ENCODE measurements at regions not wholly inside any gene's neighbourhood (a gene's known extent, or its start where the extent isn't known, plus 50 kb on each side); places are given as distances from the start of the nearest gene placed in this dataset.

DNA sequence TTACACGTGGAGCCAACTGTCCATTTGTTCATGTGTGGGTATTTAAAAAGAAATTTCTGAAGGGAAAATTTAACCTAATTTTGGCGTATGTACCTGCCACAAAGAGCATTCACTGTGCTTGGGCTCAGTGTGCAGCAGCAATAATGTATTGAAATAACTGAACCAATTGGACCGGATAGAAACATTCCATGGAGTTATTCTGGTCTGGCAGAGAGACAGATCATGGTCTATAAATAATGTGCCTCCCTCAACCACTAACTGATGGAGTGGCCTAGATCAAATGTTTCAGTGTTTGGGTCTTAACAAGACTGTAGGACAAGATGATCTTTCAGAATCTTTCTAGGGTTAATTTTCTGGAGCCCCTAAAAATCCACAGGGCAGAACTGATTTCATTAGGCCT is 469.7 kb downstream of the PRELID2 start:
- Mint-ChIP-seq H3K27ac (no peak overlapping the region), H3K27me3 (no peaks in the 10 kb centered on the region), H3K4me3 (no peak overlapping the region), H3K36me3 (no peaks in the 10 kb centered on the region), H3K9me3 (peaks cover 6% of the 10 kb centered on the region), H3K4me1 (no peaks in the 10 kb centered on the region)

DNA sequence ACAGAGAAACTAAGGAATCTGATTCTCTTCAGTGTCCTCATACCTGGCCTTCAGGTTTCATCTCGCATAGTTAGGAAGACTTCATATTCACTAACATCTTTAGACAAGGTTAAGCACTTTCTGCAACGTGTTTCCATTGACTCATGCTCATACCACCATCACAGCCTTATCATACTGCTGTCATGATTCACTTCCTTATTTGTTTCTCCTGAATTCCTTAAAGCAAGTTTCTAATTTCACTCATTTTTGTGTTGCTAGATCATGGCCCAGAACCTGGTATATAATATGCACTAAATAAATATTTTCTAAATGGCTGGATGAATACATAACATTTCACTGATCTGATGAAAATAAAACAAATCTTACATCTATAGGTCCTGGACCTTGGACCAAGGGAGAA is 472.9 kb downstream of the PRELID2 start:
- Mint-ChIP-seq H3K4me1 (no peaks in the 10 kb centered on the region), H3K27me3 (no peaks in the 10 kb centered on the region), H3K27ac (no peak overlapping the region), H3K9me3 (peaks cover 7% of the 10 kb centered on the region), H3K36me3 (no peaks in the 10 kb centered on the region), H3K4me3 (no peak overlapping the region)

DNA sequence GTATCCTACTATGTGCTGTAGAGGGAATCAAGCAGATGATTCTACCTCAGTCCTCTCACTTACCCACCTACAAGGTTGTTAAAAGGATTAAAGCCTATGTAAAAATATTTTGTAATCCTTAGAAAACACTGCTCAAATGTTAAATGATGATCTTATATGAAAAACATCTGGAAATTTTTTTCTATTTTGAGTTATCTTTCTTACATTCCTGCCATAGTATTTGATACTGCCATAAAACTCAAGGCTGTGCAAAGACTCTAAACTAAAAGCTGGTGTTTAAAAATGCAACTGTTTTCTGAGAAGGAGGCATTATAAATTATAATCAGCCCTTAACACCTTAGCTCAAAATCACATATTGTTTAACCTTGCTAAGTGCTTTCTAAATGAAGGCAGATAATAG is 474.2 kb downstream of the PRELID2 start:
- no peaks in the 10 kb centered on the region for H3K4me1 Mint-ChIP-seq
- H3K36me3 Mint-ChIP-seq, result no peaks in the 10 kb centered on the region
- H3K27me3 Mint-ChIP-seq, result no peaks in the 10 kb centered on the region
- peaks cover 6% of the 10 kb centered on the region for H3K9me3 Mint-ChIP-seq
- H3K27ac Mint-ChIP-seq, result no peak overlapping the region
- H3K4me3 Mint-ChIP-seq, result no peak overlapping the region

DNA sequence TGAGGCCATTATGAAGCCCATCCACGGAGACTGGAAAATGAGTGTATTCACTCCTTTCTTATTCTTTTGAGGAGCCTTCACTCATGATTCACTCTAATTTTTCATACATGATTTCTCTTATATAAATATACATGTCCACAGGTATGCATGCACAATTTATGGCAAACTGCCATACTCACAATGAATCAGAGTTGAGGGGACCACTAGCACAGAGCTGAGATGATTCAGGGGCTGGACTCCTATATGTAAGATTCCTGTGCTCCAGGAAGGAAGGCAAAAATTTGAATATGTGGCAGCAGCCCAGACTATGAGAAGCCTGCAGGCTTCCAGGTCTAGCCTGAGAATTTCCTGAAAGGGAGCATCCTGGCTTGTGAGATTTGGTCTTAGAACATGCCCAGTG is 484.6 kb downstream of the PRELID2 start:
- no peaks in the 10 kb centered on the region for H3K27me3 Mint-ChIP-seq
- no peaks in the 10 kb centered on the region for H3K4me1 Mint-ChIP-seq
- no peaks in the 10 kb centered on the region for H3K36me3 Mint-ChIP-seq
- no peak overlapping the region for H3K27ac Mint-ChIP-seq
- no peaks in the 10 kb centered on the region for H3K9me3 Mint-ChIP-seq
- H3K4me3 Mint-ChIP-seq, result no peak overlapping the region

DNA sequence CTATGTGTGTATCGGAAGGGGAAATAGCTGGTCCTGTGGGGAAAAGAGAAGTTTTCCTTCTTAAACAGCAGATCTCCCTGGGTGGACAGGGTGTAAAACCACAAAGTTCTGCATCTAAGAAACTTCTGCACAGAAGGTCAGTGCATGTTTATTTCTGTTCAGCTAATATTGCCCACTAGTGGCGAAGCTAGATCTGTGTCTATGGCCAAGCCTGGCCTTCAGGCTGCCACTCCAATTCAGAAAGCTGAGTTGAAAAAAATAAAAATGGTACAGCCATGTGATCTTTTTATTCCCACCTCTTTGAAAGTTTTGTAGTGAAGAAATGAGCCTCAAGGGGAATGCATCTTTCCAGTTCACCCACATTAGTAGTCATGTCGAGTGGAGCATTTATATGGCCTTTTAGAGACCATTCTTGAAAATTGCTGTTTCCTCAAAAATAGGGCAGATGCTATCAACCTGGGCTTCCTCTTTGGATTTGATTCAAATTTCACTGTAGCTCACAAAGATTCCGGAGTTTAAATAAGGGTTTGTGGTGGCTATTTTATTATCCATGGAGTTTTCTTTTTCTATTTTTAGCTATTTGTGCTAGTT is 488.0 kb downstream of the PRELID2 start:
- Mint-ChIP-seq H3K27me3 (no peaks in the 10 kb centered on the region), H3K27ac (no peak overlapping the region), H3K9me3 (no peaks in the 10 kb centered on the region), H3K4me1 (no peaks in the 10 kb centered on the region), H3K4me3 (no peak overlapping the region), H3K36me3 (no peaks in the 10 kb centered on the region)

DNA sequence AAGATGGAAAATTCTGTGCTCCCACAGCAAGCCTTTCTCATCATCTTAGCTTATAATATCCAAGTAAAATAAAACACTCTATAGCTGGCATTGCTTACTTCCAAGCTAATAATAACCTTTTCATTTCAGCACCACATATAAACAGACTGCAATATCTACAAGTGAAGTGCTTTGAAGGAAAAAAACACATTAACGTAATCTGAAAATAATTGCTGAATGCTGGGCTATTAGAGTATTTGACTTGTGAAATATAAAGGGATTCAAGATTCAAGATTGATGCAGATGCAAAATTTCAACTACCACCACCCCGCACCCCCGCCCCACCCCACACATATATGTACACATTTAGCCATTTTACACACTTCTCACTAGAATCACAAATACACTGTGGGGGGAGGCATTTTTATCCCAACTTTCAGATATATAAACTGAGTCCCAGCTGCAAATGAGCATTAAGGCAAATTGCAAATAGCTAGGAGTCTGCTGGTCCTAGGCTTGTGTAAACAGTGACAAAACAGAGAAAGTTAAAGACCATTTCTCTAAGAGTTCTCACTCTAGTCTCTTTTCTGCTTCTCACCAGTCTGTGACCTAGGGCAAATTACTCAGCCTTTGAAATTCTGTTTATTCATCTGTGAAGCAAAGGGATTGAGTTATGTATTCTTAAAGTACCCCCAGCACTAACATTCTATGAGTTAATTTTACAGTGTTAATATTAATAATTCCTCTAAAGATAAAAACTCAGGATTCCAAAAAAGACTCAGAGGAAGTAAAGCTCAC is 489.4 kb downstream of the PRELID2 start:
- no peaks in the 10 kb centered on the region for H3K4me1 Mint-ChIP-seq
- H3K9me3 Mint-ChIP-seq, result no peaks in the 10 kb centered on the region
- H3K27me3 Mint-ChIP-seq, result no peaks in the 10 kb centered on the region
- no peak overlapping the region for H3K4me3 Mint-ChIP-seq
- H3K36me3 Mint-ChIP-seq, result no peaks in the 10 kb centered on the region
- no peak overlapping the region for H3K27ac Mint-ChIP-seq

DNA sequence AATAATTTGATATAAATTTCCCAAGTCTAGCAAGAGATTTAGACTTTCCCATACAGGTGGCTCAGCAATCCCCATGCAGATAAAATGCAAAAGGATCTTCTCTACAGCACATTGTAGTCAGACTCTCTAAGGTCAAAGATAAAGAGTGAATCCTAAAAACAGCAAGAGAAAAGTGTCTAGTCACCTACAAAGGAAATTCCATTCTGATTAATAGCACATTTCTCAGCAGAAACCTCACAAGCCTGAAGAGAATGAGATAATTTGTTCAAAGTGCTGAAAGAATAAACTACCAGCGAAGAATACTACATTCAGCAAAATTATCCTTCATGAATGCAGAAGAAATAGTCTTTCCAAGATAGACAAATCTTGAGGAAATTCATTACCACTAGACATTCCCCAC is 493.3 kb downstream of the PRELID2 start:
- Mint-ChIP-seq H3K4me3 (no peak overlapping the region), H3K9me3 (peaks cover 5% of the 10 kb centered on the region), H3K4me1 (no peaks in the 10 kb centered on the region), H3K36me3 (no peaks in the 10 kb centered on the region), H3K27me3 (no peaks in the 10 kb centered on the region), H3K27ac (no peak overlapping the region)

DNA sequence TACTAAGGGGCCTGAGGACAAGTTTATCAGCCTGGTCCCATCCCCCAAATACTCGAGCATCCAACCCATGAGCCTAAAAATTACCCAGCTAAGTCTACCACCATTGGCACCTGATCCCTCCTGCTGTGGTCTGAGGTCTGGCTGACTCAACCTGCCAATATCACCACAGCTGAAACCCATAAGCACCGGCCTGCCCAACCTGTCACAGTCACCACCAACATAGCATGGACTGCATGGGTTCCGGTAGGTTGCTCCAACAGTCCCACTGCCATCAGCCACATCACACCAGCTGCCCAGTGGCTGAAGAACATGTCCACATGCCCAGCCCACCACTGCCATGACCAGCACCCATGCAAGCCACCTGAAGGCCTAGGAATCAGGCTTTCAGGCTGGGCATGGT is 495.0 kb downstream of the PRELID2 start:
- H3K27me3 Mint-ChIP-seq, result no peaks in the 10 kb centered on the region
- H3K4me3 Mint-ChIP-seq, result no peak overlapping the region
- no peaks in the 10 kb centered on the region for H3K4me1 Mint-ChIP-seq
- no peaks in the 10 kb centered on the region for H3K36me3 Mint-ChIP-seq
- peaks cover 5% of the 10 kb centered on the region for H3K9me3 Mint-ChIP-seq
- no peak overlapping the region for H3K27ac Mint-ChIP-seq

DNA sequence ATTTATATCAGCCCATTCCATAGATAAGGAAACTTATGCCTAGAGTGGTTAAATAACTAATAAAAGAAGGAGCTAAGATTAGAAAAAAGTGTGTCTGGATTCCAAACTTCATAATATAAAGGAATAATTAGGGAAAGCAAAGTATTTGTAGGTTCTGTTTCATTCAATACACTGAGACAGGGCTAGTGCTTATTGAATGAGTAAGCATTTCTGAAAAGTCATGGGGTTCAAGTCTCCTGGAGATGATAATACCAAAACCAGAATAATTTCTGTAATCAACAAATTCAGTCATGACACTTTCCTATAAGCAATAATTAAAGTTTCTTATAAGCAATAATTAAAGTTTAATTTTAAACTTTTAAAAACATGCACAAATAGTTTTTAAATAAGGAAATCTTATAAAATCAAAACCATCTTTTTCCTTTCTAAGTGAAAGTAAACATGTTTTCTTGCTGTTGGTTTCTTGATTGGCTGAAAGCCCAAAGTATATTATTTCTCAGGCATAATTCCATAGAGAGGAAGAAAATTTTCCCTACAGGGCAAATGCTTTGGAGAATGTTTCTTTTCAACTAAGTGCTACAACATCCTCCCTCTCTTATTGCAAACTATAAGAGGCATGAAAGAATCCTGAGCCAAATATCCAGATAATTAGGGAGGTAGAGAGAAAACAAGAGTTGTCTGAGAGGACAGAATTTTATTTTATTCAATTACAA is 510.2 kb downstream of the PRELID2 start:
- H3K4me1 Mint-ChIP-seq, result no peaks in the 10 kb centered on the region
- H3K27me3 Mint-ChIP-seq, result no peaks in the 10 kb centered on the region
- H3K27ac Mint-ChIP-seq, result no peak overlapping the region
- no peak overlapping the region for H3K4me3 Mint-ChIP-seq
- H3K36me3 Mint-ChIP-seq, result no peaks in the 10 kb centered on the region
- peaks cover under 1% of the 10 kb centered on the region for H3K9me3 Mint-ChIP-seq

DNA sequence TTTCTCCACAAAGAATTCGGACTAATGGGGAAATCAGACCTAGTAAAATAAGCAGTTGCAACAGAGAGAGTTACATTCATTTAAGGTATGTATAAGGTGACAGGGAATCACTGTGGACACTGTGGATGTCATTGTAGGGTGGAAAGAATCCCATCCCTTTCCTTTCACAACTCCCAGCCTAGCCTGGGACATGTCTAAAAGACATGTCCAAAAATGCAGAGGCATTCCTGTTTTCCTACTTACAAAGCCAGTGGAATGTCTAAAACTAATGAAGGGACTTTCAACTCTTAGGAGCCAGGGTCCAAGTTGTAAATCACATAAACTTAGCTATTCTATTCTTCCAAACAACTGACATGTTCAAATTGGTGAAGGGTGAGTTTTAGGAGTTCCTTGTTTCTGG is 511.0 kb downstream of the PRELID2 start:
- Mint-ChIP-seq H3K4me3 (no peak overlapping the region), H3K9me3 (peaks cover 3% of the 10 kb centered on the region), H3K36me3 (no peaks in the 10 kb centered on the region), H3K27ac (no peak overlapping the region), H3K4me1 (no peaks in the 10 kb centered on the region), H3K27me3 (no peaks in the 10 kb centered on the region)

DNA sequence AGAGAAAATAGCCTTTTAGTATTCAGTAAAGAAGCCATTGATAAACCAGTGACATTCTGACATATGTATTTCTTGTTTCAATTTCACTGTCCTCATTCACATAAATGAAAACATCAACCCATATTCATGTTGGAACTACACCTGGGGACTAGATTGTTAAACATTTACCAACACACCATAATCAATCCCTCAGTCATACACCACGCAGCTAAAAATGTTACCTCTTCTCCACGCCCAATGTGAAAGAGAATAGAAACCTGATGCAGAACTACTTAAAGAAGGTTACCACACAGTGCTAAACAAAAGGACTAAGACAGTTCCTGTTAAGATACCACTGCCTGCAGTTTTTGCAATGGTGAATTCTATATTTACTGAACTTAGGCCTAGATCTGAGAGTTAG is 518.9 kb downstream of the PRELID2 start:
- Mint-ChIP-seq H3K4me1 (no peaks in the 10 kb centered on the region), H3K27me3 (no peaks in the 10 kb centered on the region), H3K27ac (no peak overlapping the region), H3K36me3 (no peaks in the 10 kb centered on the region), H3K9me3 (peaks cover 8% of the 10 kb centered on the region), H3K4me3 (no peak overlapping the region)

DNA sequence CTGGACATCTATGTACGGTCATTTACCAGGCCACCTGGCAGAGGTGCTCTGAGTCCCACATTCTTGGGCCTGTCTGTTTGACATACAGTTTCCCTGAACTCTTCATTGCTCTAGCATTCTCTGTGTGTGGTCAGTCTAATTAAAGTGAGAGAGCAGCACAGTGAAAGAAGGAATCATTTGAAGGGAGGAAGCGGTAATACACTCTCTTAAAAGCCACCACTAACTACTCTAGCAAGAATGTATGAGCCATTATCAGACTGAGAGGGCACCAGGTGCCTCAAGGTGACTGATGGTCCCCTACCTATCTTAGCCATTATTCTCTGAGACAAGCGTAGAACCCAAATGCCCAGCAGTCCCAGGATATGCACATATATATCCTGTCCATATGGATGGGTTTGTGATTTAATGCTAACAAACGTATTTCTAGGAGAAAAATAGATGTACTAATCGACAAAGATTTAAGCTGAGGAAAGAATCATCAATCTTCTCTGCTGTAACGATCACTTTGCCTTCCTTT is 527.2 kb downstream of the PRELID2 start:
- Mint-ChIP-seq H3K4me3 (no peak overlapping the region), H3K27ac (no peak overlapping the region), H3K9me3 (no peaks in the 10 kb centered on the region), H3K27me3 (no peaks in the 10 kb centered on the region), H3K36me3 (no peaks in the 10 kb centered on the region), H3K4me1 (no peaks in the 10 kb centered on the region)

DNA sequence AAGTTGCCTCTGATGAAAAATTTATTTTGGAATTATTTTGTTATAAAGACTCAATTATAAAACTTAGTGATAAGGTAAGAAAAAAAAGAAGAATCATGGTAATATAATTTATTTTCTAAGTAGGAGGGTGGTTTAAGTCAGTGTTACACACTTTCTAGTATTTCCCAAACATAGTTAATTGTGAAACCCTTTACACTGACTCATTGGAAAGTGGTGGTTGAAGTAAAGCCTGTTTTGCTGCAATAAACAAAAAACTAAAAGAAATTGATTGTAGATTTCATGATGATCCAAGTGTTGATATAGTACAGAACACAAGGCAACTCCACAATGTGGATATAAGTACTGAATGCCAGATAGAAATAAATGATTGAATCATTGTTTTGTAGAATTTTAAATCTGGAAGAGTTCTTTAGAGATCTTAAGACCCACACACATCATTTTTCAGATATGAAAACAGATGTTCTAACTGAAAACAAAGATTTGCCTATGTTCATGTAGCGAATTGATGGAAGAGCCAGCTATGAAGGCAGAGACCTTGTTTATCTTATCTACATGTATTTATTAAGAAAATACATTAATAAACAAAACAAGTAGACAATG is 539.8 kb downstream of the PRELID2 start:
- no peaks in the 10 kb centered on the region for H3K4me1 Mint-ChIP-seq
- H3K27me3 Mint-ChIP-seq, result no peaks in the 10 kb centered on the region
- no peak overlapping the region for H3K4me3 Mint-ChIP-seq
- no peaks in the 10 kb centered on the region for H3K36me3 Mint-ChIP-seq
- H3K9me3 Mint-ChIP-seq, result no peaks in the 10 kb centered on the region
- no peak overlapping the region for H3K27ac Mint-ChIP-seq

DNA sequence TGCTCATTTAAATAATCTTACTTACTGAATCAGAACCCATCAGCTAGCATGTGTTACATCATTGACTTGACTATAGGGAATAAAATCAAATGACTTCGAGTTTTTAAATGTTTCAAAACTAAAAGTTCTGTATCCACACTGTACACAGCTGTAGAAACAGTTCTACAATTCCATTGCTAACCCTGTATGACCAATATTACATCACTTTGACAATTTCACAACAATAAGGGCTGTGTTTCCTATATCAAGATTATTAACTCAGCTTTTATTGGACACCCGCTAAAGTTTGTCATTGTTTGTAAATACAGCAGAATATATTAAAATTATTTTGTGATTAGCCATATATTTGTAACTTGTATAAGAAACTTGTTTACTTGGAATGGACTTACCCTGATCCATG is 540.8 kb downstream of the PRELID2 start:
- Mint-ChIP-seq H3K9me3 (no peaks in the 10 kb centered on the region), H3K4me3 (no peak overlapping the region), H3K4me1 (no peaks in the 10 kb centered on the region)

DNA sequence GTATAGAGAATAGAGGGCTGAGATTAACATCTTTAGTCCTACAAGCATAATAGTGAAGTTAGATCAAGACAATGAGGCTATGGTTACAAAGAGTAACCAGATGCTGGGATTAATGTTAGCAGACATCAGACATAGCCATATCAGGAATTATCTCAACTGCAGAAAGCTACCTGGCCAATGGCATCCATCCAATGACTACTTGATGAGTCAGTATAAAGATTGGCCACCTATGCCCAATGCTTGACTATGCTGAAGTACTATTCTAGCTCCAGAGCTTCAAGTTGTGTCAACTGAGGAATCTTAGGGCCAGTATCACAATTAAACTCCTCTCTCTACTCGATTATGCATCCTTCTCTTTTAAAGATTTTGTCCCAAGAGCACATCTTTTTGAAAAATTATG is 541.4 kb downstream of the PRELID2 start:
- no peak overlapping the region for H3K4me3 Mint-ChIP-seq
- H3K36me3 Mint-ChIP-seq, result no peaks in the 10 kb centered on the region
- no peaks in the 10 kb centered on the region for H3K9me3 Mint-ChIP-seq
- H3K27ac Mint-ChIP-seq, result no peak overlapping the region
- no peaks in the 10 kb centered on the region for H3K4me1 Mint-ChIP-seq
- H3K27me3 Mint-ChIP-seq, result no peaks in the 10 kb centered on the region

More for the DNA sequence above, 540.8 kb downstream of the PRELID2 start:
- no peaks in the 10 kb centered on the region for H3K27me3 Mint-ChIP-seq
- H3K36me3 Mint-ChIP-seq, result no peaks in the 10 kb centered on the region
- H3K27ac Mint-ChIP-seq, result no peak overlapping the region

DNA sequence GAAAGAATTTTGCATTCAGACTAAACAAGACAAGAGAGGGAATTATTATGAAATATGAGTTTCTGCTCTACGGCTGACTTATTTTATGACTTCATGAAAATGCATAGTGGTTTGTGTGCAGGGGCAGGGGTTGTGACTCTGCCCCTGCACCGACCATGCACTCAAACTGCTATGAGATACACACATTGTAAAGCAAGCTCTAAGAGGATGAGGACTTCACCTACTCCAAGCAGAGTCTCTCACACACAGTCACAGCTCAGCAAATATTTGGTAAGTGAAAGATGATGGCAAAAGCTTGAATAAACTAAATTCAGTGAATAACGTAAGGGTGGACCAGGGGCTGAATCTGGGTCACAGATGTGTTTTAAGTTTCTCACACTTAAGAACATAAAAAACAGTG is 542.9 kb downstream of the PRELID2 start:
- no peak overlapping the region for H3K27ac Mint-ChIP-seq
- no peak overlapping the region for H3K4me3 Mint-ChIP-seq
- no peaks in the 10 kb centered on the region for H3K27me3 Mint-ChIP-seq
- H3K4me1 Mint-ChIP-seq, result no peaks in the 10 kb centered on the region
- H3K9me3 Mint-ChIP-seq, result no peaks in the 10 kb centered on the region
- H3K36me3 Mint-ChIP-seq, result no peaks in the 10 kb centered on the region
